SK-N-SH (cell line): ENCODE measurements at regions not wholly inside any gene's neighbourhood (a gene's known extent, or its start where the extent isn't known, plus 50 kb on each side); places are given as distances from the start of the nearest gene placed in this dataset.

Source experiments
- TF ChIP-seq, protein P1 (sequence below): fragments of 200-600 bp; sonication (generic); IDR thresholded peaks from 2 replicates; pipeline ENCODE4 v1.6.1; 2017; ENCODE audit warnings: antibody characterized with exemption, mild to moderate bottlenecking, moderate library complexity
- TF ChIP-seq, protein P2 (sequence below): fragments of 150-350 bp; IDR thresholded peaks from 2 replicates; pipeline ENCODE4 v1.6.1; 2017; ENCODE audit warnings: antibody characterized with exemption, low read length, low read depth, borderline replicate concordance

- TF ChIP-seq, protein P1, sequence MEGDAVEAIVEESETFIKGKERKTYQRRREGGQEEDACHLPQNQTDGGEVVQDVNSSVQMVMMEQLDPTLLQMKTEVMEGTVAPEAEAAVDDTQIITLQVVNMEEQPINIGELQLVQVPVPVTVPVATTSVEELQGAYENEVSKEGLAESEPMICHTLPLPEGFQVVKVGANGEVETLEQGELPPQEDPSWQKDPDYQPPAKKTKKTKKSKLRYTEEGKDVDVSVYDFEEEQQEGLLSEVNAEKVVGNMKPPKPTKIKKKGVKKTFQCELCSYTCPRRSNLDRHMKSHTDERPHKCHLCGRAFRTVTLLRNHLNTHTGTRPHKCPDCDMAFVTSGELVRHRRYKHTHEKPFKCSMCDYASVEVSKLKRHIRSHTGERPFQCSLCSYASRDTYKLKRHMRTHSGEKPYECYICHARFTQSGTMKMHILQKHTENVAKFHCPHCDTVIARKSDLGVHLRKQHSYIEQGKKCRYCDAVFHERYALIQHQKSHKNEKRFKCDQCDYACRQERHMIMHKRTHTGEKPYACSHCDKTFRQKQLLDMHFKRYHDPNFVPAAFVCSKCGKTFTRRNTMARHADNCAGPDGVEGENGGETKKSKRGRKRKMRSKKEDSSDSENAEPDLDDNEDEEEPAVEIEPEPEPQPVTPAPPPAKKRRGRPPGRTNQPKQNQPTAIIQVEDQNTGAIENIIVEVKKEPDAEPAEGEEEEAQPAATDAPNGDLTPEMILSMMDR, result no peak
- TF ChIP-seq, protein P2, sequence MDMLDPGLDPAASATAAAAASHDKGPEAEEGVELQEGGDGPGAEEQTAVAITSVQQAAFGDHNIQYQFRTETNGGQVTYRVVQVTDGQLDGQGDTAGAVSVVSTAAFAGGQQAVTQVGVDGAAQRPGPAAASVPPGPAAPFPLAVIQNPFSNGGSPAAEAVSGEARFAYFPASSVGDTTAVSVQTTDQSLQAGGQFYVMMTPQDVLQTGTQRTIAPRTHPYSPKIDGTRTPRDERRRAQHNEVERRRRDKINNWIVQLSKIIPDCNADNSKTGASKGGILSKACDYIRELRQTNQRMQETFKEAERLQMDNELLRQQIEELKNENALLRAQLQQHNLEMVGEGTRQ, result no peak
Measured at GRCh38 chr9:82677086-82677485, 385.9 kb downstream of the RASEF start.
